OCI-LY7 (cell line): ENCODE measurements at regions not wholly inside any gene's neighbourhood (a gene's known extent, or its start where the extent isn't known, plus 50 kb on each side); places are given as distances from the start of the nearest gene placed in this dataset.

ENCODE experiments used
- EZH2phosphoT487 ChIP-seq: fragments of 200-600 bp; sonication (generic); IDR thresholded peaks from 2 replicates; pipeline ENCODE4 v1.6.1; 2018; ENCODE audit warnings: low read depth, borderline replicate concordance, mild to moderate bottlenecking, mixed run types, antibody characterized with exemption, low read length, moderate library complexity, mixed read lengths
- TF ChIP-seq, protein P1 (sequence below): fragments of 200-600 bp; sonication (generic); conservative IDR thresholded peaks from 2 replicates; pipeline ENCODE4 v1.5.1; 2014; ENCODE audit warnings: mild to moderate bottlenecking, antibody characterized with exemption, low read length, moderate library complexity, mixed read lengths

DNA sequence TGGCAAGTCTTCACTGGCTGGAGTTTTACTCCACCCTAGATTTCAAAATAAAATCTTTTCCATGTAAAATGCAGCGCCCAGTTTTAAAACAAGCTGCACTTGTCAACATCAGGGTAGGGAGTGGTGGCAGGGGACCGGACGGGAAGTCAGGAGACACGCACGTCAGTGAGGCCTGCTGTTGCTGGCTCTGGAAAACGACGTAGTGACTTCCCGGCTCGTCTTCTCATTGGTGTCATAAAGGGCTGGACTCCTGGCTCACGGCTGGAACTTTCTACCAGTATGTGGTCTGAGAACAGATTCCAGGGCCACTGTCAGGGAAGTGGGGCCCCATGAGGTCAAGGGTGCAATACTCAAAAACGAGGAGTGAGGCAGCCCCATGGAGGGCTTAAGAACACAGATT lies 64.2 kb upstream of the FOXN3 start:
- TF ChIP-seq, protein P1, sequence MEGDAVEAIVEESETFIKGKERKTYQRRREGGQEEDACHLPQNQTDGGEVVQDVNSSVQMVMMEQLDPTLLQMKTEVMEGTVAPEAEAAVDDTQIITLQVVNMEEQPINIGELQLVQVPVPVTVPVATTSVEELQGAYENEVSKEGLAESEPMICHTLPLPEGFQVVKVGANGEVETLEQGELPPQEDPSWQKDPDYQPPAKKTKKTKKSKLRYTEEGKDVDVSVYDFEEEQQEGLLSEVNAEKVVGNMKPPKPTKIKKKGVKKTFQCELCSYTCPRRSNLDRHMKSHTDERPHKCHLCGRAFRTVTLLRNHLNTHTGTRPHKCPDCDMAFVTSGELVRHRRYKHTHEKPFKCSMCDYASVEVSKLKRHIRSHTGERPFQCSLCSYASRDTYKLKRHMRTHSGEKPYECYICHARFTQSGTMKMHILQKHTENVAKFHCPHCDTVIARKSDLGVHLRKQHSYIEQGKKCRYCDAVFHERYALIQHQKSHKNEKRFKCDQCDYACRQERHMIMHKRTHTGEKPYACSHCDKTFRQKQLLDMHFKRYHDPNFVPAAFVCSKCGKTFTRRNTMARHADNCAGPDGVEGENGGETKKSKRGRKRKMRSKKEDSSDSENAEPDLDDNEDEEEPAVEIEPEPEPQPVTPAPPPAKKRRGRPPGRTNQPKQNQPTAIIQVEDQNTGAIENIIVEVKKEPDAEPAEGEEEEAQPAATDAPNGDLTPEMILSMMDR, result no peak
- no peak for TF ChIP-seq EZH2phosphoT487
